Activated CD4-positive, alpha-beta T cell treated with anti-CD3 and anti-CD28 coated beads, Interleukin-2, amount 10 ng/mL, durations not matched to agents 7 days and 5 days (primary cell): ENCODE measurements at regions not wholly inside any gene's neighbourhood (a gene's known extent, or its start where the extent isn't known, plus 50 kb on each side); places are given as distances from the start of the nearest gene placed in this dataset.

Source experiments
- CTCF ChIA-PET: fragments of 350-600 bp; sonication (Branson Sonifier 250); formaldehyde crosslinking; loops from one replicate; lab custom pipeline; 2021; ENCODE audit warnings: antibody characterized with exemption; lab: Charles Lee
- POLR2A ChIA-PET: fragments of 350-600 bp; sonication (Branson Sonifier 250); formaldehyde crosslinking; loops from one replicate; lab custom pipeline; 2021; ENCODE audit warnings: antibody characterized with exemption; lab: Charles Lee
- DNase-seq: peaks from one replicate; pipeline ENCODE4 v3.0.0-alpha.2; 2020
- H3K27ac Mint-ChIP-seq: one replicate; pipeline ENCODE4 v1.8.0; 2021; ENCODE audit warnings: mild to moderate bottlenecking, moderate library complexity, mixed read lengths
- H3K27me3 Mint-ChIP-seq: one replicate; pipeline ENCODE4 v1.8.0; 2021; ENCODE audit warnings: mixed read lengths
- H3K36me3 Mint-ChIP-seq: one replicate; pipeline ENCODE4 v1.8.0; 2021; ENCODE audit warnings: low read depth, mixed read lengths
- H3K4me1 Mint-ChIP-seq: one replicate; pipeline ENCODE4 v1.8.0; 2021; ENCODE audit warnings: mixed read lengths
- H3K4me3 Mint-ChIP-seq: one replicate; pipeline ENCODE4 v1.8.0; 2021; ENCODE audit warnings: mild to moderate bottlenecking, moderate library complexity, mixed read lengths
- H3K9me3 Mint-ChIP-seq: one replicate; pipeline ENCODE4 v1.8.0; 2021; ENCODE audit warnings: mixed read lengths

GRCh38 chr13:80477661-80478443 lies 136.9 kb upstream of the SPRY2 start:
- Mint-ChIP-seq H3K4me1 (no peaks in the 10 kb centered on the region), H3K4me3 (no peak overlapping the region), H3K27ac (no peak overlapping the region), H3K27me3 (no peaks in the 10 kb centered on the region), H3K36me3 (no peaks in the 10 kb centered on the region), H3K9me3 (no peaks in the 10 kb centered on the region)
- no peak for DNase-seq
- CTCF ChIA-PET: no interaction called here
- POLR2A ChIA-PET: no interaction called here

- H3K27ac Mint-ChIP-seq: no peak overlapping the region
- H3K4me1 Mint-ChIP-seq: no peaks in the 10 kb centered on the region
- H3K36me3 Mint-ChIP-seq: no peaks in the 10 kb centered on the region
- no peak overlapping the region for H3K4me3 Mint-ChIP-seq
- ChIA-PET CTCF (no interaction called here), POLR2A (no interaction called here)
- no peak for DNase-seq
- no peaks in the 10 kb centered on the region for H3K9me3 Mint-ChIP-seq
- no peaks in the 10 kb centered on the region for H3K27me3 Mint-ChIP-seq
These were observed 136.0 kb upstream of the SPRY2 start for GRCh38 chr13:80476953-80477352.

GRCh38 chr13:80475718-80476117 lies 134.8 kb upstream of the SPRY2 start:
- no peak for DNase-seq
- H3K9me3 Mint-ChIP-seq: no peaks in the 10 kb centered on the region
- no peaks in the 10 kb centered on the region for H3K27me3 Mint-ChIP-seq
- H3K36me3 Mint-ChIP-seq: no peaks in the 10 kb centered on the region
- no peak overlapping the region for H3K27ac Mint-ChIP-seq
- CTCF ChIA-PET: no interaction called here
- no peaks in the 10 kb centered on the region for H3K4me1 Mint-ChIP-seq
- H3K4me3 Mint-ChIP-seq: no peak overlapping the region
- POLR2A ChIA-PET: no interaction called here

- H3K4me1 Mint-ChIP-seq: no peaks in the 10 kb centered on the region
These were observed 132.8 kb upstream of the SPRY2 start for GRCh38 chr13:80473695-80474094.

GRCh38 chr13:80469853-80470381 lies 129.0 kb upstream of the SPRY2 start:
- H3K4me3 Mint-ChIP-seq: no peak overlapping the region
- no peaks in the 10 kb centered on the region for H3K27me3 Mint-ChIP-seq
- no peaks in the 10 kb centered on the region for H3K4me1 Mint-ChIP-seq
- POLR2A ChIA-PET: no interaction called here
- H3K36me3 Mint-ChIP-seq: no peaks in the 10 kb centered on the region
- no peaks in the 10 kb centered on the region for H3K9me3 Mint-ChIP-seq
- no peak for DNase-seq
- no peak overlapping the region for H3K27ac Mint-ChIP-seq
- CTCF ChIA-PET: no interaction called here

More at GRCh38 chr13:80473695-80474094, 132.8 kb upstream of the SPRY2 start:
- POLR2A ChIA-PET: no interaction called here
- no peaks in the 10 kb centered on the region for H3K9me3 Mint-ChIP-seq
- no peaks in the 10 kb centered on the region for H3K27me3 Mint-ChIP-seq
- CTCF ChIA-PET: no interaction called here
- H3K36me3 Mint-ChIP-seq: no peaks in the 10 kb centered on the region
- no peak overlapping the region for H3K4me3 Mint-ChIP-seq
- H3K27ac Mint-ChIP-seq: no peak overlapping the region
- no peak for DNase-seq

- CTCF ChIA-PET: no interaction called here
- H3K36me3 Mint-ChIP-seq: no peaks in the 10 kb centered on the region
These were observed 128.4 kb upstream of the SPRY2 start for GRCh38 chr13:80469105-80469852.

GRCh38 chr13:80465321-80465720 lies 124.4 kb upstream of the SPRY2 start:
- POLR2A ChIA-PET: no interaction called here
- Mint-ChIP-seq H3K9me3 (no peaks in the 10 kb centered on the region), H3K4me1 (no peaks in the 10 kb centered on the region), H3K4me3 (no peak overlapping the region), H3K27me3 (no peaks in the 10 kb centered on the region), H3K27ac (no peak overlapping the region), H3K36me3 (no peaks in the 10 kb centered on the region)
- no peak for DNase-seq
- CTCF ChIA-PET: no interaction called here

More at GRCh38 chr13:80469105-80469852, 128.4 kb upstream of the SPRY2 start:
- Mint-ChIP-seq H3K27ac (no peak overlapping the region), H3K4me1 (no peaks in the 10 kb centered on the region), H3K9me3 (no peaks in the 10 kb centered on the region), H3K27me3 (no peaks in the 10 kb centered on the region), H3K4me3 (no peak overlapping the region)
- POLR2A ChIA-PET: no interaction called here
- DNase-seq: no peak

GRCh38 chr13:80463673-80464352 lies 122.9 kb upstream of the SPRY2 start:
- no peak for DNase-seq
- ChIA-PET POLR2A (no interaction called here), CTCF (interaction anchor here (1.4 kb wide), 1 partner anchor 14 kb away, joined by 4 read pairs; no protein-coding TSS in a partner anchor)
- no peak overlapping the region for H3K27ac Mint-ChIP-seq
- no peak overlapping the region for H3K4me3 Mint-ChIP-seq
- H3K27me3 Mint-ChIP-seq: no peaks in the 10 kb centered on the region
- H3K36me3 Mint-ChIP-seq: no peaks in the 10 kb centered on the region
- H3K4me1 Mint-ChIP-seq: no peaks in the 10 kb centered on the region
- no peaks in the 10 kb centered on the region for H3K9me3 Mint-ChIP-seq

- Mint-ChIP-seq H3K36me3 (no peaks in the 10 kb centered on the region), H3K27ac (no peak overlapping the region), H3K4me3 (no peak overlapping the region), H3K27me3 (no peaks in the 10 kb centered on the region), H3K9me3 (no peaks in the 10 kb centered on the region), H3K4me1 (no peaks in the 10 kb centered on the region)
- ChIA-PET POLR2A (no interaction called here), CTCF (interaction anchor here (1.4 kb wide), 1 partner anchor 13 kb away, joined by 4 read pairs; no protein-coding TSS in a partner anchor)
- DNase-seq: no peak
These were observed 121.6 kb upstream of the SPRY2 start for GRCh38 chr13:80462567-80462966.

GRCh38 chr13:80462037-80462436 lies 121.1 kb upstream of the SPRY2 start:
- POLR2A ChIA-PET: no interaction called here
- H3K4me3 Mint-ChIP-seq: no peak overlapping the region
- peaks cover 2% of the 10 kb centered on the region for H3K9me3 Mint-ChIP-seq
- H3K27me3 Mint-ChIP-seq: no peaks in the 10 kb centered on the region
- H3K4me1 Mint-ChIP-seq: no peaks in the 10 kb centered on the region
- no peaks in the 10 kb centered on the region for H3K36me3 Mint-ChIP-seq
- DNase-seq: no peak
- H3K27ac Mint-ChIP-seq: no peak overlapping the region
- CTCF ChIA-PET: no interaction called here

- no peaks in the 10 kb centered on the region for H3K27me3 Mint-ChIP-seq
- H3K4me1 Mint-ChIP-seq: peaks cover 4% of the 10 kb centered on the region
- CTCF ChIA-PET: no interaction called here
- POLR2A ChIA-PET: no interaction called here
- no peak for DNase-seq
- H3K27ac Mint-ChIP-seq: no peak overlapping the region
- H3K4me3 Mint-ChIP-seq: no peak overlapping the region
- H3K36me3 Mint-ChIP-seq: no peaks in the 10 kb centered on the region
- H3K9me3 Mint-ChIP-seq: peaks cover 3% of the 10 kb centered on the region
These were observed 117.6 kb upstream of the SPRY2 start for GRCh38 chr13:80458543-80458942.

GRCh38 chr13:80454245-80454644 lies 113.3 kb upstream of the SPRY2 start:
- ChIA-PET POLR2A (no interaction called here), CTCF (no interaction called here)
- Mint-ChIP-seq H3K36me3 (no peaks in the 10 kb centered on the region), H3K27ac (no peak overlapping the region), H3K27me3 (no peaks in the 10 kb centered on the region), H3K9me3 (peaks cover 3% of the 10 kb centered on the region), H3K4me3 (no peak overlapping the region), H3K4me1 (peaks cover 4% of the 10 kb centered on the region)
- DNase-seq: no peak

GRCh38 chr13:80452279-80452678 lies 111.4 kb upstream of the SPRY2 start:
- H3K27ac Mint-ChIP-seq: no peak overlapping the region
- peaks cover 1% of the 10 kb centered on the region for H3K27me3 Mint-ChIP-seq
- peaks cover 4% of the 10 kb centered on the region for H3K4me1 Mint-ChIP-seq
- POLR2A ChIA-PET: no interaction called here
- CTCF ChIA-PET: no interaction called here
- H3K36me3 Mint-ChIP-seq: no peaks in the 10 kb centered on the region
- H3K9me3 Mint-ChIP-seq: peaks cover 3% of the 10 kb centered on the region
- DNase-seq: no peak
- no peak overlapping the region for H3K4me3 Mint-ChIP-seq
